ENCODE measurements at regions not wholly inside any gene's neighbourhood (a gene's known extent, or its start where the extent isn't known, plus 50 kb on each side); places are given as distances from the start of the nearest gene placed in this dataset.

DNA sequence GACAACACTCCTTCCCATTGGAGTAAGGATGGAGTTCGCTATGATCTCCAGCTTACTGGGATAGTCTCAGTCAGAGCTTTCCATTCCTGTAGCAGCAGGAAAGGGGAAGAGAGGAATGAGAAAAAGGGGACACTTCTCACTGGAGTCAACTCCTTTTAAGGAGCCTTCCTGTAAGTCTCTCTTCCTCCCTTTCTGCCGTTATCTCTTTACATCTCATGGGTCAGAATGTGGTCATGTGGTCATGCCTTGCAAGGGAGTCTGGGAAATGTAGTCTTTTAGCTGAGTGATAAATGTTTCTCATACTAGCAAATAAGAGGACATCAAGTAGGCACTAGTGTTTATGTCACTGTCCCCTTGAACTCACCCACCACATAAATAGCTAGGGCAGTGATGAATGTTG is 227.3 kb downstream of the HAPSTR1 start:
- no peak for TF ChIP-seq PRDM4 (tag by site-specific recombination; IDR thresholded peaks at IDR 0.05)
- TF ChIP-seq TSHZ1 (tag by site-specific recombination; IDR thresholded peaks at IDR 0.05; ENCODE audit: borderline replicate concordance), result no peak
- no peak for TF ChIP-seq ZNF311 (tag by site-specific recombination; IDR thresholded peaks at IDR 0.05; ENCODE audit: borderline replicate concordance)
- TF ChIP-seq, protein P1, sequence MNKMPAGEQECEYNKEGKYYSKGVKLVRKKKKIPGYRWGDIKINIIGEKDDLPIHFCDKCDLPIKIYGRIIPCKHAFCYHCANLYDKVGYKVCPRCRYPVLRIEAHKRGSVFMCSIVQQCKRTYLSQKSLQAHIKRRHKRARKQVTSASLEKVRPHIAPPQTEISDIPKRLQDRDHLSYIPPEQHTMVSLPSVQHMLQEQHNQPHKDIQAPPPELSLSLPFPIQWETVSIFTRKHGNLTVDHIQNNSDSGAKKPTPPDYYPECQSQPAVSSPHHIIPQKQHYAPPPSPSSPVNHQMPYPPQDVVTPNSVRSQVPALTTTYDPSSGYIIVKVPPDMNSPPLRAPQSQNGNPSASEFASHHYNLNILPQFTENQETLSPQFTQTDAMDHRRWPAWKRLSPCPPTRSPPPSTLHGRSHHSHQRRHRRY (tag by site-specific recombination; IDR thresholded peaks at IDR 0.05), result no peak
- TF ChIP-seq EGR2 (tag by site-specific recombination; IDR thresholded peaks at IDR 0.05; ENCODE audit: low read depth), result no peak
- TF ChIP-seq, protein P2, sequence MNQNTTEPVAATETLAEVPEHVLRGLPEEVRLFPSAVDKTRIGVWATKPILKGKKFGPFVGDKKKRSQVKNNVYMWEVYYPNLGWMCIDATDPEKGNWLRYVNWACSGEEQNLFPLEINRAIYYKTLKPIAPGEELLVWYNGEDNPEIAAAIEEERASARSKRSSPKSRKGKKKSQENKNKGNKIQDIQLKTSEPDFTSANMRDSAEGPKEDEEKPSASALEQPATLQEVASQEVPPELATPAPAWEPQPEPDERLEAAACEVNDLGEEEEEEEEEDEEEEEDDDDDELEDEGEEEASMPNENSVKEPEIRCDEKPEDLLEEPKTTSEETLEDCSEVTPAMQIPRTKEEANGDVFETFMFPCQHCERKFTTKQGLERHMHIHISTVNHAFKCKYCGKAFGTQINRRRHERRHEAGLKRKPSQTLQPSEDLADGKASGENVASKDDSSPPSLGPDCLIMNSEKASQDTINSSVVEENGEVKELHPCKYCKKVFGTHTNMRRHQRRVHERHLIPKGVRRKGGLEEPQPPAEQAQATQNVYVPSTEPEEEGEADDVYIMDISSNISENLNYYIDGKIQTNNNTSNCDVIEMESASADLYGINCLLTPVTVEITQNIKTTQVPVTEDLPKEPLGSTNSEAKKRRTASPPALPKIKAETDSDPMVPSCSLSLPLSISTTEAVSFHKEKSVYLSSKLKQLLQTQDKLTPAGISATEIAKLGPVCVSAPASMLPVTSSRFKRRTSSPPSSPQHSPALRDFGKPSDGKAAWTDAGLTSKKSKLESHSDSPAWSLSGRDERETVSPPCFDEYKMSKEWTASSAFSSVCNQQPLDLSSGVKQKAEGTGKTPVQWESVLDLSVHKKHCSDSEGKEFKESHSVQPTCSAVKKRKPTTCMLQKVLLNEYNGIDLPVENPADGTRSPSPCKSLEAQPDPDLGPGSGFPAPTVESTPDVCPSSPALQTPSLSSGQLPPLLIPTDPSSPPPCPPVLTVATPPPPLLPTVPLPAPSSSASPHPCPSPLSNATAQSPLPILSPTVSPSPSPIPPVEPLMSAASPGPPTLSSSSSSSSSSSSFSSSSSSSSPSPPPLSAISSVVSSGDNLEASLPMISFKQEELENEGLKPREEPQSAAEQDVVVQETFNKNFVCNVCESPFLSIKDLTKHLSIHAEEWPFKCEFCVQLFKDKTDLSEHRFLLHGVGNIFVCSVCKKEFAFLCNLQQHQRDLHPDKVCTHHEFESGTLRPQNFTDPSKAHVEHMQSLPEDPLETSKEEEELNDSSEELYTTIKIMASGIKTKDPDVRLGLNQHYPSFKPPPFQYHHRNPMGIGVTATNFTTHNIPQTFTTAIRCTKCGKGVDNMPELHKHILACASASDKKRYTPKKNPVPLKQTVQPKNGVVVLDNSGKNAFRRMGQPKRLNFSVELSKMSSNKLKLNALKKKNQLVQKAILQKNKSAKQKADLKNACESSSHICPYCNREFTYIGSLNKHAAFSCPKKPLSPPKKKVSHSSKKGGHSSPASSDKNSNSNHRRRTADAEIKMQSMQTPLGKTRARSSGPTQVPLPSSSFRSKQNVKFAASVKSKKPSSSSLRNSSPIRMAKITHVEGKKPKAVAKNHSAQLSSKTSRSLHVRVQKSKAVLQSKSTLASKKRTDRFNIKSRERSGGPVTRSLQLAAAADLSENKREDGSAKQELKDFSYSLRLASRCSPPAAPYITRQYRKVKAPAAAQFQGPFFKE (tag by site-specific recombination; IDR thresholded peaks at IDR 0.05; ENCODE audit: borderline replicate concordance), result no peak
- TF ChIP-seq, protein P3, sequence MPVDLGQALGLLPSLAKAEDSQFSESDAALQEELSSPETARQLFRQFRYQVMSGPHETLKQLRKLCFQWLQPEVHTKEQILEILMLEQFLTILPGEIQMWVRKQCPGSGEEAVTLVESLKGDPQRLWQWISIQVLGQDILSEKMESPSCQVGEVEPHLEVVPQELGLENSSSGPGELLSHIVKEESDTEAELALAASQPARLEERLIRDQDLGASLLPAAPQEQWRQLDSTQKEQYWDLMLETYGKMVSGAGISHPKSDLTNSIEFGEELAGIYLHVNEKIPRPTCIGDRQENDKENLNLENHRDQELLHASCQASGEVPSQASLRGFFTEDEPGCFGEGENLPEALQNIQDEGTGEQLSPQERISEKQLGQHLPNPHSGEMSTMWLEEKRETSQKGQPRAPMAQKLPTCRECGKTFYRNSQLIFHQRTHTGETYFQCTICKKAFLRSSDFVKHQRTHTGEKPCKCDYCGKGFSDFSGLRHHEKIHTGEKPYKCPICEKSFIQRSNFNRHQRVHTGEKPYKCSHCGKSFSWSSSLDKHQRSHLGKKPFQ (tag by site-specific recombination; IDR thresholded peaks at IDR 0.05), result no peak
- no peak for TF ChIP-seq ZNF791 (tag by site-specific recombination; IDR thresholded peaks at IDR 0.05)
- TF ChIP-seq KLF16 (tag by site-specific recombination; IDR thresholded peaks at IDR 0.05), result no peak
- no peak for TF ChIP-seq ZBTB26 (tag by site-specific recombination; optimal IDR thresholded peaks at IDR 0.05)
- no peak for TF ChIP-seq KLF9 (tag by site-specific recombination; IDR thresholded peaks at IDR 0.05; ENCODE audit: low read depth)
- no peak for TF ChIP-seq ZNF214 (tag by site-specific recombination; IDR thresholded peaks at IDR 0.05; ENCODE audit: borderline replicate concordance)
- TF ChIP-seq, protein P4, sequence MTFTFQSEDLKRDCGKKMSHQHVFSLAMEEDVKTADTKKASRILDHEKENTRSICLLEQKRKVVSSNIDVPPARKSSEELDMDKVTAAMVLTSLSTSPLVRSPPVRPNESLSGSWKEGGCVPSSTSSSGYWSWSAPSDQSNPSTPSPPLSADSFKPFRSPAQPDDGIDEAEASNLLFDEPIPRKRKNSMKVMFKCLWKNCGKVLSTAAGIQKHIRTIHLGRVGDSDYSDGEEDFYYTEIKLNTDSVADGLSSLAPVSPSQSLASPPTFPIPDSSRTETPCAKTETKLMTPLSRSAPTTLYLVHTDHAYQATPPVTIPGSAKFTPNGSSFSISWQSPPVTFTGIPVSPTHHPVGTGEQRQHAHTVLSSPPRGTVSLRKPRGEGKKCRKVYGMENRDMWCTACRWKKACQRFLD (tag by site-specific recombination; IDR thresholded peaks at IDR 0.05), result no peak
- TF ChIP-seq ZBTB1 (tag by site-specific recombination; IDR thresholded peaks at IDR 0.05), result no peak
- no peak for TF ChIP-seq PRDM10 (tag by site-specific recombination; IDR thresholded peaks at IDR 0.05)
- Histone ChIP-seq H3K9me3 (ENCODE audit: control insufficient read depth, insufficient read depth, low read depth, low read length) (no peaks in the 10 kb centered on the region), H3K36me3 (ENCODE audit: control insufficient read depth in 2 of 2, insufficient read depth in 1 of 2, low read length in 2 of 2) (no peaks in the 10 kb centered on the region), H3K4me3 (ENCODE audit: low read depth, low read length) (no peak overlapping the region), H3K27ac (ENCODE audit: extremely low read depth, low read depth, low read length) (no peak overlapping the region), H3K4me1 (ENCODE audit: control insufficient read depth, insufficient read depth, low read length) (no peaks in the 10 kb centered on the region)
- ChIA-PET POLR2A (no interaction called here), CTCF (interaction anchor here (0.7 kb wide), 1 partner anchor 91 kb away, joined by 3 read pairs; no protein-coding TSS in a partner anchor)
